Inferior parietal cortex (tissue), 1 donor: ENCODE measurements at regions not wholly inside any gene's neighbourhood (a gene's known extent, or its start where the extent isn't known, plus 50 kb on each side); places are given as distances from the start of the nearest gene placed in this dataset.
"Not testable (repeated sequence)": the region's sequence is repeated elsewhere in the genome, so short reads cannot be mapped to it uniquely, and the experiment has no call there.

Experiments used
- DNase-seq: peaks from one replicate; pipeline ENCODE4 v3.0.0-alpha.2; 2016; ENCODE audit errors: extremely low spot score

DNA sequence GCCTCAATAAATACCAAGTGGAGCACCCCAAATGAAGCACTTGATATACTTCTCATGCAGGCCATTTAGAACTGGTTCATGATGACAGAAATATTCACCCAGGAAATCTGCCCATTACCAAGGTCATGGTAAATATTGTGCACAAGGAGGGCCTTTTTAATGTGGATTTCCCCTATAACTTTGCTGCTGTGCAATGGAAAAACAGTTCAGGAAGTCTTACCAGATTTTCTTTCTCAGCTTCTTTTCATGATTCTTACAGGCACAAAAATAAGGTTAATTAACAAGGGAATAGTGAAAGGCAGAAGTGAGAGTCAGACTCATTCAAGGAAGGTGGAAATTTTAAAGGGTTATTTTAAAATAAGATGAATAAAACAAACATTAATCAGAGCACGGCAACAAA is 904.3 kb upstream of the GRIA3 start:
- no peak for DNase-seq

DNA sequence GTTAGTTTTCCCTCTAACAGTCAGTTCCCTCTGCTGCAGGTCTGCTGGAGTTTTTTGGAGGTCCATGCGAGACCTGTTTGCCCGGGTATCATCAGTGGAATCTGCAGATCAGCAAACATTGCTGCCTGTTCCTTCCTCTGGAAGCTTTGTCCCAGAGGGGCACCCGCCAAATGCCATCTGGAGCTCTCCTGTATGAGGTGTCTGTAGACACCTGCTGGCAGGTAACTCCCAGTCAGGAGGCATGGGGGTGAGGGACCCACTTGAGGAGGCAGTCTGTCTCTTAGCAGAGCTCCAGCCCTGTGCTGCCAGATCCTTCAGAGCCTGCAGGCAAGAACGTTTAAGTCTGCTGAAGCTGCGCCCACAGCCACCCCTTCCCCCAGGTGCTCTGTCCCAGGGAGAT is 884.3 kb upstream of the GRIA3 start:
- not testable (repeated sequence) for DNase-seq

DNA sequence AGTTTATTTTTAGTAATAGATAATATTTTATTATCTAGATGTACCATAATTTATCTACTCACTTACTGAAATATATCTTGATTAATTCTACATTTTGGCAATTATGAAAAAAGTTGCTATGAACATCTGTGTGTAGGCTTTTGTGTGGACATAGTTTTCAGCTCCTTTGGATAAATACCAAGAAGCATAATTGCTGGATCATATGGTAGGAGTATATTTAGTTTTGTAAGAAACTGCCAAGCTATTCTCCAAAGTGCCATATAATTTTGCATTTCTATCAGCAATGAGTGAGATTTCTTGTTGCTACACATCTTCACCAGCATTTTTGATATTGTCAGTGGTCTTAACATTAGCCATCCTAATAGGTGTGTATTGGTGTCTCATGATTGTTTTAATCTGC is 882.6 kb upstream of the GRIA3 start:
- peak; percentile 10 for DNase-seq

DNA sequence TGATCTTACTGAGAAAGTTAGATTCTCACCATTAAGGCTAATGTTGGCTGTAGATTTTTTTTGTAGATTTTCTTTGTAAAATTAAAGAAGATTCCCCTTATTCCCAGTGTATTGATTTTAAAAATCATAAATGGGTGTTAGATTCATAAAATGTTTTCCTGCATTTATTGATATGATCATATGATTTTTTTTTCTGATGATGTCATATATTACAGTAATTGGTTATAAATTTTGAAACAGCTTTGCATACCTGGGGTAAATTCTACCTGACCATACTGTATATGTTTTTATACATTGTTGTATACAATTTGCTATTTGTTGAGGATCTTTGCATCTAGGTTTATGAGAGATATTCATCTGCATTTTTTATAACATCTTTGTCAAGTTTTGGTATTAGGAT is 880.3 kb upstream of the GRIA3 start:
- DNase-seq: no peak

DNA sequence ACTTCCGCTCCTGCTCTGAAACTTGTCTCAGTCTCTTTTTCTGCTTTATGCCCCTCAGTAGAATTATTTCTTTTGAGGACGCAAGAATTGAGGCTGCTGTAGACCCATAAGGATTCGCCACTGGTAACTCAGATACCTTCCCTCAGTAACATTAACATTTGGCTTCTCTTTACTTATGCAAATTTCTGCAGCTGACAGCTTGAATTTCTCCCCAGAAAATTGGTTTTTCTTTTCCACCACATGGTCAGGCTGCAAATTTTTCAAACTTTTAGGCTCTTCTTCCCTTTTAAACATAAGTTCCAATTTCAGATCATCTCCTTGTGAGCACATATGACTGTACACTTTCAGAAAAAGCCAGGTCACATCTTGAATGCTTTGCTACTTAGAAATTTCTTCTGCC is 839.3 kb upstream of the GRIA3 start:
- DNase-seq: no peak

DNA sequence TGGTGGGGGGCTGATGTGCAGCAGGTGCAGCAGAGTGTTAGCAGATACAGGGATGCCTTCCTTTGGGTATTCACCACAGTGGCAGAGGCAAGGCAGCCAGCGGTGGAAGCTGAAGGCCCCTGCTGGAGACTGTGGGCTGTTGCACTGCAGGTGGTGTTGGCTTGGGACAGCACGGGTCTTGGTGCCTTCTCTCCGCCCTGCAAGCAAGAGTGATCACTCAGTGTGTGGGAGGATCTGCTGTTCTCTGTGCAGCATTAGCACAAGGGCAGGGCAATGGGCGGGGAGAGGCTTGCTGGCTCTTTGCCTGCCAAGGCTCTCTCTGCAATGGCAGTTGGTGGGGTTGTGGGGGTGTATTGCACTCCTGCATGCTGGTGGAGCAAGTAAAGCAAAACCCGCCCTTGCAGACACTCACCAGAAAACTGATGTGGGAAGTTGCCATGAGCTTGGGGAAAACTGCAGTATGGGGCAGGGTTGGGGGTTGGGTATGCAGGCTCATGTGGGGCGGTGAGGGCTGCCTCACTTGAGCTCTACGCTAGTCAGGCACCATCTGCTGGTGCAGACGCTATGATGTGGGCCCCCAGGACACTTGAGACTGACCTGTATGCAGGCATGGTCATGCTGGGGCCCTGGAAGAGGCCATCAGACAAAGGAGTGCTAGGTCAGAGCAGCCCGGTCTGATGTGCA is 820.8 kb upstream of the GRIA3 start:
- DNase-seq: no peak

DNA sequence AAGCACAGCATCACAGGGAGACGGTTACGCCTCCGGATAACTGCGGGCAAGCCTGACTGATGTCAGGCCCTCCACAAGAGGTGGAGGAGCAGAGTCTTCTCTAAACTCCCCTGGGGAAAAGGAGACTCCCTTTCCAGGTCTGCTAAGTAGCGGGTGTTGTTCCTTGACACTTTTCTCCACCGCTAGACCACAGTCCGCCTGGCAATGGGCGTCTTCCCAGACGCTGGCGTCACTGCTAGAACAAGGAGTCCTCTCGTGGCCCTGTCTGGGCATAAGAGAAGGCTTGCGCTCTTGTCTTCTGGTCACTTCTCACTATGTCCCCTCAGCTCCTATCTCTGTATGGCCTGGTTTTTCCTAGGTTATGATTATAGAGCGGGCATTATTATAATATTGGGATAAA is 808.5 kb upstream of the GRIA3 start:
- not testable (repeated sequence) for DNase-seq

DNA sequence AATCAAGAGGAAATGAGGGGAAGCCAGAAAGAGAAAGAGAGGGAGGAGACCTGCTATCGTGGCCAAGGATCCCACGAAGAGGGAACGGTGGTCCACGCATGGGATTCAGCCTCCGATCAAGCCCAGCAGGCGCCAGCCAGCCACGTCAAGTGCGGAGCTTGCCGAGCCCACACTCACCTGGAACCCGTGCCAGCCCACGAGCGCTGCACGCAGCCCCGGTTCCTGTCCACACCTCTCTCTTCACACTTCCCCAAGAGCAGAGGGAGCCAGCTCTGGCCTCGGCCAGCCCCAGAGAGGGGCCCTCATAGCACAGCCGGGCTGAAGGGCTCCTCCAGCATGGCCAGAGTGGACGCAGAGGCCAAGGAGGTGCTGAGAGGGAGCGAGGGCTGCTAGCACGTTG is 795.1 kb upstream of the GRIA3 start:
- DNase-seq: no peak

DNA sequence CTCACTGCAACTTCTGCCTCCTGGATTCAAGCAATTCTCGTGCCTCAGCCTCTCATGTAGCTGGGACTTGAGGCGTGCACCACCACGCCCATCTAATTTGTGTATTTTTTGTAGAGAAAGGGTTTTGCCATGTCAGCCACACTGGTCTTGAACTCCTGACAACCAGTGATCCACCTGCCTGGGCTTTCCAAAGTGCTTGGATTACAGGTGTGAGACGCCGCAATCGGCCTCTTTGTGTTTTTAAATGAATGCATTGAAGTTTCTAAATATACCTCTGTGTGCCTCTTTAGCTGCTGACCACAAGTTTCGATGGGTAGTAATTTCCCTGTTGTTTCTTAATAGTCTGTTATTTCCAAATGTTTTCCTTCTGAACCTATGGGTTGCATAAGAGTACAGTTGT is 765.3 kb upstream of the GRIA3 start:
- DNase-seq: no peak

DNA sequence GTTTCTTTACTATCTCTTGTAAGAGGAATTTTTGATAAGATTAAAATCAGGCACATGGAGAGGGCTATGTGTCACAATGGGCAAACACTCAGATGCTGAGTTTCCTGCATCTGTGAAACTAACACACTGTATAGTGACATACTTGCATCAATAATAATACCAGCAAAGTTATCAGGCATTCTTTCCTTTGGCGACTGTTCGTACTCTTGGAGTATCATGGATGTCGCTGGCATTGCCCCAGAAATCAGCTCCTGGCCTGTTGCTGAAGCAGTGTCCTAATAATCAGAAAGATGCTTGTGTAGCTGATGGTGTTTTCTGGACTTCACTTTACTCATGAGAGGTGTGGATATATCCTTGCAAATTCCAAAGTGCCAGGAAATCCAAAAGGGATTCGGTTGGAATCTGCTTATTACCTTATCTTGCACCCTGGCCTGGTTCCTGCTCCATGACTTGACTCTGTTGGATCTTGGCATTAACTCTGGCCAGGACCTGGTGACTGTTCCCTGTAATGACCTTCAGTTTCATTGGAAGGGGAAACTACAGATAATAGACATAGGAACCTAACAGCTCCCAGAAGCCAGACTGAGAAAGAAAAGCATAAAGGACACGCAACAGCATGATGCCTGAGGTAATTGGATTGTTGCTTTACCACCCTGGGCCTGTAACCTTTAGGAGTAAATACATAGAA is 762.5 kb upstream of the GRIA3 start:
- DNase-seq: no peak

DNA sequence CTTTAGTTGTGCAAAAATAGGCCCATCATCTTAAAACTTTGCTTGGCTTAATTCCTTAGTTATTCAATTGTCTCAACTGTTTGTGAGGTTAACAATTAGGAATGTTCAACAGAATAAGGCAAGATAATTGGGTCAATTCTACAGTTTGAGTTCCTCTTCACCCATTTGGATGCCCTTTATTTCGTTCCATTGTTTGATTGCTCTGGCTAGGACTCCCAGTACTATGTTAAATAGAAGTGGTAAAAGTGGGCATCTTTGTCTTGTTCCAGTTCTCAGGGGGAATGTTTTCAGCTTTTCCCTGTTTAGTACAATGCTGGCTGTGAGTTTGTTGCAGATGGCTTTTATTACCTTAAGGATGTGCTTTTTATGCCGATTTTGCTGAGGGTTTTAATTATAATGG is 761.5 kb upstream of the GRIA3 start:
- no peak for DNase-seq

DNA sequence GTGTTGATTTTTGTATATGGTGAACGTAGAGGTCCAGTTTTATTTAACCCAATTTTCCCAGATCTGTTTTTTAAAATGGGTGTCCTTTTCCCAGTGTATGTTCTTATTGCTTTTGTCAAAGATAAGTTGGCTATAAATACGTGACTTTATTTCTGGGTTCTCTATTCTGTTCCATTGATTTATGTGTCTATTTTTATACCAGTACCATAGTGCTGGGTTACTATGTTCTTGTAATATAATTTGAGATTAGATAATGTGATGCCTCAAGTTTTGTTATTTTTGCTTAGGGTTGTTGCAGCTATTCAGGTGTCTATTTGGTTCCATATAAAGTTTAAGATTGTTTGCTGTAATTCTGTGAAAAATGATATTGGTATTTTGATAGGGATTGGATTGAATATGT is 749.1 kb upstream of the GRIA3 start:
- DNase-seq: no peak

DNA sequence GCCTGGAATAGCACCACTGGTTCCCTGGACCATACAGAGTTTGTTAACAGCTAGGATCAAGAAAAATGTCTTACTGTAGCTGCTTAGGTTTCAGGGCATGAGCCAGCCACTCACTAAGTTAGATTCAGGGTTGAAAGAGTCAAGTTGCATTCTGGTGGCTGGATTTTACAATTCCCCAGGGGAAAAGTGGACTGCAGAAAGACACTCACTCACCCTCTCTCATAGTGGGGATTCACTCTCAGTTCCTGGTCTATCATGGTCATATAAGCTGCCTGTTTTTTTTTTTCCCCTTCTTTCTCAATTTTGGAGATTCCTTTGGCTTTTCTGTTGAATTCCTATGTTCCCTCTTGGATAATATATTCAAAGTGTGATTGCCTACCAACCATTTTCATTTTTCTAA is 744.2 kb upstream of the GRIA3 start:
- DNase-seq: no peak

DNA sequence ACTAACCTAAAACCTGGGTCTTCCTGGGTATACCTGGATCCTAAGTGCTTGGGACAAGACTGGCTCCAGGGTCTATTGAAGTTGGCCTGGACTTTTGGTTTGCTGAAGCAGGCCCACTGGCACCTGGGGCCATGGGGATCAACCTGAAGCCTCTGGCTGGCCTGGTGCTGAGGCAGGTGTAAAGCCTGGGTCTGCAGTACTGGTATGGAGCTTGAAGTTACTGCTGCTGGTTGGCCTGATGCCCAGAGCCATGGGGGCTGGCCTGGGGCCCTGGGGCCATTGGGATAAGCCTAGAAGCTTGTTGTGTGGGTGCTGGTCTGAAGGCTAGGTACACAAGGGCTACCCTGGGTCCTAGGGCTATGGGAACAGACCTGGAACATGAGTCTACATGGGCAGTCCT is 743.2 kb upstream of the GRIA3 start:
- DNase-seq: no peak

DNA sequence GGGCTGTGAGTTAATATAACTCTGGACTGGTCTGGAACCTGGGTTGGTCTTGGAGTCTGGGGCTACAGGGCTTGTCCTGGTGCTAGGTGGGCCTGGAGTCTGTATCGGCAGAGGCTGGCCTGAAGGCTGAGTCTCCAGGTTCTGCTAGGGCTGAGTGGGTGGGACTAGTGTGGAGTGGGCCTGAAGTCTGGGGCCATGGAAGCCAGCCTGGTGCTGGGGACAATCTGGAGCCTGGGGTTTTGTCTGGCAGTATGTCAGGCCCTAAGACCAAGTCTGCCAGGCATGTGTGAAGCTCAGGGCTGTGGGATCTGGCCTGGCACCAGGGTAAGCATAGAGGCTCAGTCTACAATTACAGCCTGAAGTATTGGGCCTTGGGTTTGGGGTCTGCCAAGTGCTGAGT is 742.6 kb upstream of the GRIA3 start:
- DNase-seq: no peak

DNA sequence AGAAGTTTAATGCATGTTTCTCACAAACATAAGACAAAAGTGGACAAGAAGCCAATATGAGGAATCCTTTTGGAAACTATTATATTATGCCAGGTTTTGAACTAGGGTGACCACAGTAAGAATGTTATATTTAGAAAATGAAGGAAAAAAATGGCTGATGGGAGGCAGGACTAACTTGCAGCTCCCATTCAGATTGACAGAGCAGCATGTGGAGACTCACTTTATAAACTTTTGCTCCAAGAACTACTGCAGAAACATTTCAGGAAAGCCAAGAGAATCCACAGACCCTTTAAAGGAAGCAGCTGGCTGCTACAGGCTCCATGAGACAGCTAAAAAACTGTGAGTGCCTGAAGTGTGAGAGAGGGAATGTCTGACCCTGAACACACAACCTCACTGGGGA is 738.6 kb upstream of the GRIA3 start:
- DNase-seq: no peak

DNA sequence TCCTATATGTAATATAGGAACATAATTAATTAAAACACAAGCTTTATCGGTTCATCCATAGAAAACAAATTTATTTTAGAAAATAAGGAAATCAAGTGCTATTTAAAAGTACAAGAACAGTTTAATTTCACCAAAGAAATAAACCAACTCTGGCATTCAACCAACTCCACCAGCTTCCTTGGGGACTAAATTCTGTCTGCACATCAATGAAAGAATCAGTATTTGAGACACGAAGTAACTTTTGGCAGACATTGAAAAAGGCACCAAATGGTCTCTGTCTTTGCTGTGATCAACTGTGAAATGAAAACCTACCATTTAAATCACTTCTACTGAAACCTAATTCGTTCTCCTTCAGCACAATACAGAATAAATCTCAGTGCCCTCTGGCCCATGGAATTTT is 719.7 kb upstream of the GRIA3 start:
- DNase-seq: peak; percentile 20

DNA sequence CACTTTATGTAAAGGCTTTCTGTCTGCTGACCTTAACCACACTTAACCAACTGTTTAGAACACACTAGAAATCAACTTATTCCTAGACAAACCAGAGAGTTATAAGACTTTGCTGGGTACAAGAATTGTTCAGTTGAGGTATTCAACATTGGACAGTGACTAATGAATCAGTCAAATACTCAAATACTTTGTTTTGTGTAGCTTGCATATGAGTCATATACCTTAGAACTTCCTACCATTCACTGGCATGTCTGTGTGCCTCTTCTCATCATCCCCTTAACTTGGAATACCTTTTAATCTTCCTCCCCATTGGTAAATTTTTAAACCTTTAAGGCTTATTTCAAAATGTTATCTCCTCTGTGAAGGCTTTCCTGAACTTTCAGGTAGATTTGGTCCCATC is 708.8 kb upstream of the GRIA3 start:
- DNase-seq: no peak

DNA sequence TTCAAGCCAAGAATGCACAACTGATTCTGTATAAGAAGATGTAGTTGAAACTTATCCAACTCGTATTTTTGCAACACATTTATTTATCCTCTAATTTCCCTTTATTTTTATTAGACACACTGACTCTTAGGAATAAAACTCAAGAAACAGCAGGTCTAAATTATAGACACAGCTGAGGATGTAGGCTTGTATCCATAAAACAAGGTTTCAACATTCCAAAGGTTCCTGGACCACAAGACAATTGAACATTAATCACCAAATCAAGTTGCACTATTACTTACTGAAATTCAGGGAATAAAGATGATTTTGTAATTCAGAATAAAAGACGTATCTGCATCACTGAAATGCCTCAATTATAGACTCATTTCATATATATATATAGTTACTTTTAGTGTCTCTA is 683.5 kb upstream of the GRIA3 start:
- DNase-seq: no peak

DNA sequence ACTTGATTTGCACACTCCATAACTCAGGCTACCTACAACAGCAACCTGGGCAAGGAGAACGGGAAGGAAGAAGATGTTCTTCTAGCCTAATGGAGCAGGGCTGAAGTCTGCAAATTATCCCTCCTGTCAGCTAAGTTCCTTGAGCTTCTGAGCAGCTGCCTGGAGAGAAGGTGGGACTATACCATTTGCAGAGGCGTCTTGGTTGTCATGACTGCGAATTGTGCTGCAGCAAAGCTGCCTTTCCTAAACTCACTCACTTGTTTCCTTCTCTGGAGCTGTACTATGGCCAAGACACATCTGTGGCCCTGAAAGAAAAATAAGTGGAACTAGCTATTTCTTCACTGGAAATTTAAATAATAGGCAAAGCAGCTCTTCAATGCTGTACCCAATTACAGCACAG is 682.4 kb upstream of the GRIA3 start:
- DNase-seq: peak; percentile 3

DNA sequence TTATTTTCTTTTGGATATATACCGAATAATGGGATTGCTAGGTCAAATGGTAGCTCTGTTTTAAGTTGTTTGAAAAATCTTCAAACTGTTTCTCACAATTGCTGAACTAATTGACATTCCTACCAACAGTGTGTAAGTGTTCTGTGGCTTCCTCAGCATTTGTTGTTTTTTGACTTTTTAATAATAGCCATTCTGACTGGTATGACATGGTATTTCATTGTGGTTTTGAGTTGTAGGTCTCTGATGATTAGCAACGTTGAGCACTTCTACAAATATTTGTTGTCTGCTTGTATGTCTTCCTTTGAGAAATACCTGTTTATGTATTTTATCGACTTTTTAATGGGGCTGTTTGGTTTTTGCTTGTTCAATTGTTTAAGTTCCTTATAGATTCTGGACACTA is 680.1 kb upstream of the GRIA3 start:
- no peak for DNase-seq

DNA sequence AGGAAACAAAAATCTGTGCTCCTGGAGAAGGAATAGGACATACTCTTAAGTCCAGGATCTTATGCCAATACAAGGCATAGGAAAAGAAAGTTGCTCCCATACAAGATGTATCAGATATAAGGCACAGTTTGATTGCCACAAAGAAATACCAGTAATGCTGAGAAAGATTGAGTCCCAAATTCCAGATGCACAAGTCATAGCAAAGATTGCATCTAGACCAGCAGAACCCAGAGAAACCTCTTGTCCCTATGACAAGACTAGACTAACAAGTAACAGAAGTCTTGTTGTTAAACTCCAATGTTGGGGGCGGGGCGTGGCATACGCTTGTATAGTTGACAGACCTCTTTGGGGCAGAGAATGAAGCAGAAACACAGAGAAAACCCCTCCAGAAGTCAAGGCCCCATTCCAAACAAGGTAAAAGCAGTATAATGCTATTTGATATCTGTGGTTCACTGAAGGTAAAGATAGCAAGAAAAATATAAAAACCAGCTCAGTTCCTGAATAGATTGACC is 671.5 kb upstream of the GRIA3 start:
- no peak for DNase-seq

DNA sequence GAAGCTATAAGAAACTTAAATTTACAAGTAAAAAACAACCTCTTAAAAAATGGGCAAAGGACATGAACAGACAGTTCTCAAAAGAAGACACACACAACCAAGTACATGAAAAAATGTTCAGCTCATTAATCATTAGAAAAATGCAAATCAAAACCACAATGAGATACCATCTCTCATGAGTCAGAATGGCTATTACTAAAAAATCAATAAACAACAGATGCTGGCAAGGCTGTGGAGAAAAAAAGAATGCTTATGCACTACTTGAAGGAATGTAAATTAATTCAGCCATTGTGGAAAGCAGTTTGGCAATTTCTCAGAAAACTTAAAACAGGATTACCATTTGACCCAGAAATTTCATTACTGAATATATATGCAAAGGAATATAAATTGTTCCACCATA is 666.3 kb upstream of the GRIA3 start:
- DNase-seq: no peak

DNA sequence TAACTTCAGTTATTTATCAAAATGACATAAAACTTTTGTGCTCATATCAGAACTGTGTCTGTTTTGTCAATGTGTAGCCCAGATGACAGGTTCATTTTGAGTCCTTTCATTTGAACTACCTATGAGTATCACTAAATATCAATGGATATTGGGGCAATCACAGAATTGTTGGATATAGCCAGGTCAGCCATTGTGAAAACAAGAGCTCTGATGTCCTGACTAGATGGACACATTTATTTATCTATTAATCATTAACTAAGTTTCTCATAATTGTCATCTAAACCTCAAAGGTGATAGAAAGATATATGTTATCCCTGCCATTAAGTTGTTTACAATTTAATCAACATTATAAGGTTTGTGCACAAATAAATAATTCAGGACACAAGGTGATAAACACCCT is 638.3 kb upstream of the GRIA3 start:
- DNase-seq: no peak
